ENCODE measurements at regions not wholly inside any gene's neighbourhood (a gene's known extent, or its start where the extent isn't known, plus 50 kb on each side); places are given as distances from the start of the nearest gene placed in this dataset.

DNA sequence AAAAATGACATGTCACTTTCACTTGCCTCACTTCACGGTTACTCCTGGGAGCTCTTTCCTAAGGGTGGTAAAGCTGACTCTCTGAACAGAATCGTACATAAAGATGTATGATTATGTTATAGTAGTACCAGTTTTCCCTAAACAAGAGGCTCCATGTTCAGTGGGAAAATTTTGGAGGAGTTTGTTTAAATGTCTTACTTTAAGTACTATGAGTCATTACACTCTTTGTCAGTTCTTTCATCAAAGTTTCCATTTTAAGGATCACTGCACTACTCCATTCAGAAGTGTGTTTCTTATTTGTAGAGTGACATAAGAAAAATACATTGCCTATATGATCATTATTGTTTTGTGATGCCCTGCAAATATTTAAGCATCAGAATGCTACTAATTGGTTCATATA, 121.1 kb upstream of the FIGN start:
- Histone ChIP-seq H3K79me2 (ENCODE audit: control insufficient read depth in 1 of 2, insufficient read depth in 2 of 2, low read length in 2 of 2) (no peaks in the 10 kb centered on the region), H3K23ac (ENCODE audit: insufficient read length) (no peak overlapping the region), H2BK20ac (ENCODE audit: low read length) (no peak overlapping the region), H2BK12ac (ENCODE audit: low read depth, low read length) (no peak overlapping the region), H3K4ac (replicated peaks; ENCODE audit: insufficient read length, low read depth, low read length) (no peak overlapping the region), H3K4me2 (ENCODE audit: insufficient read depth in 1 of 2, low read depth in 2 of 2, low read length in 2 of 2) (no peak overlapping the region), H3K14ac (ENCODE audit: insufficient read length) (no peak overlapping the region), H3K4me3 (ENCODE audit: extremely low read depth in 1 of 4, insufficient read depth in 2 of 4, low read depth in 3 of 4, low read length in 4 of 4) (no peak overlapping the region), H3K23me2 (ENCODE audit: low read depth, low read length) (no peaks in the 10 kb centered on the region), H2AK5ac (ENCODE audit: low read depth, low read length) (no peak overlapping the region), H2BK5ac (ENCODE audit: low read depth, low read length) (no peak overlapping the region), H3K9me3 (ENCODE audit: insufficient read depth in 2 of 2, low read depth in 1 of 2, low read length in 1 of 2) (no peaks in the 10 kb centered on the region), H4K91ac (replicated peaks; ENCODE audit: insufficient read length, low read length) (no peak overlapping the region), H3K56ac (replicated peaks; ENCODE audit: insufficient read length, low read depth, low read length) (no peak overlapping the region), H2BK15ac (ENCODE audit: low read length) (no peak overlapping the region), H2AFZ (ENCODE audit: low read length) (no peak overlapping the region), H3K9ac (replicated peaks in 1 of 4; ENCODE audit: extremely low read depth in 1 of 4, low read depth in 3 of 4, low read length in 3 of 4) (no peak overlapping the region), H3K79me1 (ENCODE audit: low read depth, low read length) (no peaks in the 10 kb centered on the region), H3K4me1 (replicated peaks in 1 of 4; ENCODE audit: control insufficient read depth in 3 of 4, insufficient read depth in 4 of 4, low read length in 3 of 4) (no peaks in the 10 kb centered on the region), H3K36me3 (ENCODE audit: control insufficient read depth in 2 of 4, insufficient read depth in 4 of 4, low read length in 3 of 4) (no peaks in the 10 kb centered on the region), H3K27ac (ENCODE audit: low read depth, low read length) (no peak overlapping the region), H4K5ac (ENCODE audit: insufficient read length, low read depth, low read length) (no peak overlapping the region), H3K18ac (ENCODE audit: extremely low read depth, low read length) (no peak overlapping the region), H3K27me3 (replicated peaks in 1 of 4; ENCODE audit: control insufficient read depth in 3 of 4, extremely low read depth in 1 of 4, insufficient read depth in 3 of 4, low read length in 3 of 4) (no peaks in the 10 kb centered on the region), H4K8ac (ENCODE audit: extremely low read depth, insufficient read depth, low read length) (no peak overlapping the region), H4K20me1 (replicated peaks in 1 of 2; ENCODE audit: control insufficient read depth in 1 of 2, insufficient read depth in 2 of 2, low read length in 2 of 2) (no peaks in the 10 kb centered on the region), H2BK120ac (replicated peaks; ENCODE audit: low read depth, low read length) (no peak overlapping the region)
- ChIA-PET CTCF (ENCODE audit: partially characterized antibody) (interaction anchor here (0.6 kb wide), 1 partner anchor 220 kb away, joined by 3 read pairs; no protein-coding TSS in a partner anchor), POLR2A (ENCODE audit: partially characterized antibody) (no interaction called here)
- WGBS, 2 experiments (ENCODE audit: extremely low coverage in 1 of 2, insufficient coverage in 1 of 2, insufficient read length in 1 of 2, insufficient replicate concordance in 2 of 2, low coverage in 1 of 2, low lambda C conversion rate in 2 of 2, missing lambda C conversion rate in 1 of 2) = 91% methylated on average over 2 of the region's 2 CpGs; no CpG with 5 or more reads in 1 of the 2 experiments
- DNase-seq (ENCODE audit: low read depth in 1 of 2, low spot score in 2 of 2) = no peak
- no peak for FAIRE-seq
- no peak for TF ChIP-seq SAP30 (IDR thresholded peaks at IDR 0.05; ENCODE audit: insufficient read depth, insufficient replicate concordance, low read length)
- TF ChIP-seq RFX5 (IDR thresholded peaks at IDR 0.05; ENCODE audit: borderline replicate concordance, low read depth, low read length) = no peak
- no peak for TF ChIP-seq BRCA1 (IDR thresholded peaks at IDR 0.05; ENCODE audit: low read depth, low read length)
- TF ChIP-seq YY1 (IDR thresholded peaks at IDR 0.05; ENCODE audit: low read depth, low read length) = no peak
- TF ChIP-seq NANOG (IDR thresholded peaks at IDR 0.05; ENCODE audit: insufficient read depth, low read depth, low read length, poor library complexity, severe bottlenecking) = no peak

Measured in H1 (cell line).